ENCODE measurements at regions not wholly inside any gene's neighbourhood (a gene's known extent, or its start where the extent isn't known, plus 50 kb on each side); places are given as distances from the start of the nearest gene placed in this dataset.
A peak's percentile ranks its signal among the peaks of the same experiment; 100 is the strongest.

DNA sequence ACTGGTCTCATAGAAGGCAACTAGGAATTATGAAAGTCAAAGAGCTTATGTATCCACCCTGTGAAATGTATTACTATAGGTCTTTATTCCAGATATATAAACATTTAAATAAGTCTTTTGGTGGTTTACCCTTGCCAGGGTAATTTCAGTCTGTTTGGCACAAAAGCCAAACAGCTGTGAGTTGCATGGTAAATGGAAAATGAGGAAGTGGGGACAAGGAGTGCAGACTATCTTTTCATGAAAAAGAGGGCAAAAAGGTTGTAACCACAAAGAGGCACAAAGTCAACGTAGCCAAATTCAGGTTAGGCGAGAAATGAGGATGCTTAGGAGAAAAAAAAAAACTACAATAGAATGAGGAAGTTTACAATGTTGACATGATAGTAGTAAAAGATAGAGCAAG, 492.3 kb upstream of the PRMT6 start:
- Mint-ChIP-seq H3K9me3 (no peaks in the 10 kb centered on the region), H3K27ac (no peak overlapping the region), H3K36me3 (no peaks in the 10 kb centered on the region)

GRCh38 chr1:106568201-106568974, 488.1 kb upstream of the PRMT6 start:
- H3K4me3 Mint-ChIP-seq, result no peak overlapping the region
- no peaks in the 10 kb centered on the region for H3K9me3 Mint-ChIP-seq
- no peaks in the 10 kb centered on the region for H3K27me3 Mint-ChIP-seq
- H3K27ac Mint-ChIP-seq, result no peak overlapping the region
- no peaks in the 10 kb centered on the region for H3K4me1 Mint-ChIP-seq
- DNase-seq (no peak), ATAC-seq (replicated peaks) (peak; percentile 20 to 39)
- no peaks in the 10 kb centered on the region for H3K36me3 Mint-ChIP-seq

More for the DNA sequence above, 492.3 kb upstream of the PRMT6 start:
- no peak for DNase-seq
- no peak for ATAC-seq (replicated peaks)
- Mint-ChIP-seq H3K4me3 (no peak overlapping the region), H3K4me1 (no peaks in the 10 kb centered on the region), H3K27me3 (no peaks in the 10 kb centered on the region)

DNA sequence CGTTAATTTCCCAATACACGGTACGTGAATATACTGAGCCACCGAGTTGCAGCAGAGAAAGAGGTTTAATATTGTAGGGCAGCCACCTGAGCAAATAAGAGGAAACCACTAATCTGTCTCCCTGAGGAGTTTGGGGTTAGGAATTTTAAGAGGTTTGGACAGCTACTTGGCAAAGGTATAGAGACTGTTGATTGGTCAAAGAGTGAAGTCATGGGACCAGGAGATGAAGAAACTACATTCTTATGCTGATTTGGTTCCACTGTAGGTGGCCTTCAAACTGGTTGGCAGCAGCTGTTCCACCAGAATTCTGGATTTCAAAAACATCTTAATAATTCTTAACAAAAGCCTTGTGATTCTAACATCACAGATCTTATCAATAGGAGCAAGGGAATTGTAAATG, 485.4 kb upstream of the PRMT6 start:
- Mint-ChIP-seq H3K27me3 (no peaks in the 10 kb centered on the region), H3K36me3 (no peaks in the 10 kb centered on the region), H3K9me3 (no peaks in the 10 kb centered on the region), H3K4me1 (no peaks in the 10 kb centered on the region), H3K4me3 (no peak overlapping the region), H3K27ac (no peak overlapping the region)
- DNase-seq, result no peak
- ATAC-seq (replicated peaks), result no peak

DNA sequence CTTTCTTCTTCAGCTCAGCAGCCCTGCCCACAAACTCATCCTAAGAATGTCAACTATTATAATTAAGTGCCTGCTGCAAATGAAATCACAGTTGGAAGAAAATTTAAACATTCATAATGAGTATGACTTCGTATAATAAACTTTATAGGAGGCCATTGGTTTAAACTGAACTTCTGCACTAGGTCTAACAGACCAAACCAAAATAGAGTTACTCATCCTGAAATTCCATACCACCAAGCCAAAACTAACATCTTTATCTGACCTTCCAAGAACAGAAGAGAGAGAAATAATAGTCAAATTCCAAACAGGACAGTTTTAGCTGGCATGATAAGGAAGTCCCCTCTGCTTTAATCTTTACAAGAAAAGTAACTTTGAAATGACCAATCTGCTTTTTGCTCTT, 472.4 kb upstream of the PRMT6 start:
- Mint-ChIP-seq H3K27ac (no peak overlapping the region), H3K27me3 (no peaks in the 10 kb centered on the region), H3K36me3 (no peaks in the 10 kb centered on the region), H3K4me3 (no peak overlapping the region), H3K4me1 (no peaks in the 10 kb centered on the region), H3K9me3 (peaks cover 6 to 12% of the 10 kb centered on the region in 2 donors)
- ATAC-seq (replicated peaks), result no peak
- DNase-seq, result no peak

- H3K4me1 Mint-ChIP-seq, result no peaks in the 10 kb centered on the region
- H3K27me3 Mint-ChIP-seq, result no peaks in the 10 kb centered on the region
- H3K36me3 Mint-ChIP-seq, result no peaks in the 10 kb centered on the region
- no peak overlapping the region for H3K4me3 Mint-ChIP-seq
- ATAC-seq (replicated peaks), result no peak
- no peak for DNase-seq
- H3K9me3 Mint-ChIP-seq, result peaks cover 6 to 12% of the 10 kb centered on the region in 2 donors
- H3K27ac Mint-ChIP-seq, result no peak overlapping the region
These were observed 471.8 kb upstream of the PRMT6 start for GRCh38 chr1:106584676-106585075.

GRCh38 chr1:106600626-106601025, 455.8 kb upstream of the PRMT6 start:
- Mint-ChIP-seq H3K27ac (no peak overlapping the region), H3K36me3 (no peaks in the 10 kb centered on the region), H3K4me1 (no peaks in the 10 kb centered on the region), H3K4me3 (no peak overlapping the region), H3K9me3 (peaks cover 0 to 2% of the 10 kb centered on the region in 2 donors), H3K27me3 (no peaks in the 10 kb centered on the region)
- no peak for ATAC-seq (replicated peaks)
- DNase-seq, result no peak

DNA sequence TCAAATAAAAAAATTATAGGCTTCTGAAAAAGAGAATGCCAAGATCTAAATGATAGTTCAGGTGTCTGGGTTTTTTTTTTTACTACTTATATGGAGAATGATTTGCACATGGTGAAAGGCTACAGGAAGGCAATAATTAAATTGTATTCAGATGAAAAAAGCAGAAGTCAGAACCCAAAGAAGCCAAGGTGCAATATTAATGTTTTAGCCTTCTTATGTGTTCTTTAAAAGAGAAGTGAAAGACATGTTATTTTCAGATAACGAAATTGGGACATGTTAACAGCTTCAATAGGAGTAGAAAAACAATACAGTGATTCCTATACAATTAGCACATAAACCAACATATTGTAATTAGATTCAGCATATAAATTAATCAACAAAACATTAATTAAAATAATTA, 452.9 kb upstream of the PRMT6 start:
- no peak for ATAC-seq (replicated peaks)
- Mint-ChIP-seq H3K36me3 (no peaks in the 10 kb centered on the region), H3K4me3 (no peak overlapping the region), H3K27ac (no peak overlapping the region), H3K4me1 (no peaks in the 10 kb centered on the region), H3K27me3 (no peaks in the 10 kb centered on the region), H3K9me3 (peaks cover 0 to 2% of the 10 kb centered on the region in 2 donors)
- no peak for DNase-seq

GRCh38 chr1:106608841-106609240, 447.6 kb upstream of the PRMT6 start:
- Mint-ChIP-seq H3K27ac (no peak overlapping the region), H3K4me3 (no peak overlapping the region), H3K9me3 (no peaks in the 10 kb centered on the region), H3K36me3 (no peaks in the 10 kb centered on the region), H3K27me3 (no peaks in the 10 kb centered on the region), H3K4me1 (no peaks in the 10 kb centered on the region)
- ATAC-seq (replicated peaks) (no peak), DNase-seq (no peak)

DNA sequence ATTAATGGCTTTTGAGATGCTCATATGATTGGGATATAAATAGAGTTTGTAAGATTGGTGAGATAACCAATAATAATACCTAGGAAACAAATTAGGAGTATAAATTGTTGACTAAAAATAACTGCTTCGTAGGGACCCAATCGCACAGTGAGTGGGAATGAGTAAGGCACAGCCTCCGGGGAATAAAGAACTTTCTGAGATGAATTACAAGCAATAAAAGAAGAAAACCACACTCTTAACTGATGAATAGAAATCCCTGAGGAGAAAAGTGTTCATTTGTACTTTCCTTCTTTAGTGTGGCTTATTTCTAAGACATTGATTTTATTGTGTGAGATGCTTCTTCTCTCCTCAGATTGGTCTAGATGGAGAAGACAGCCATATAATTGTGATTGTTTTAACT, 443.4 kb upstream of the PRMT6 start:
- Mint-ChIP-seq H3K27me3 (no peaks in the 10 kb centered on the region), H3K9me3 (no peaks in the 10 kb centered on the region), H3K4me1 (no peaks in the 10 kb centered on the region), H3K27ac (no peak overlapping the region), H3K36me3 (no peaks in the 10 kb centered on the region), H3K4me3 (no peak overlapping the region)
- DNase-seq (no peak), ATAC-seq (replicated peaks) (no peak)

GRCh38 chr1:106613861-106614260, 442.6 kb upstream of the PRMT6 start:
- no peaks in the 10 kb centered on the region for H3K4me1 Mint-ChIP-seq
- H3K4me3 Mint-ChIP-seq, result no peak overlapping the region
- DNase-seq, result no peak
- no peak overlapping the region for H3K27ac Mint-ChIP-seq
- H3K27me3 Mint-ChIP-seq, result no peaks in the 10 kb centered on the region
- ATAC-seq (replicated peaks), result no peak
- H3K36me3 Mint-ChIP-seq, result no peaks in the 10 kb centered on the region
- no peaks in the 10 kb centered on the region for H3K9me3 Mint-ChIP-seq

GRCh38 chr1:106615473-106615872, 441.0 kb upstream of the PRMT6 start:
- Mint-ChIP-seq H3K9me3 (no peaks in the 10 kb centered on the region), H3K4me1 (no peaks in the 10 kb centered on the region), H3K36me3 (no peaks in the 10 kb centered on the region), H3K4me3 (no peak overlapping the region), H3K27me3 (no peaks in the 10 kb centered on the region), H3K27ac (no peak overlapping the region)
- ATAC-seq (replicated peaks) (no peak), DNase-seq (no peak)

DNA sequence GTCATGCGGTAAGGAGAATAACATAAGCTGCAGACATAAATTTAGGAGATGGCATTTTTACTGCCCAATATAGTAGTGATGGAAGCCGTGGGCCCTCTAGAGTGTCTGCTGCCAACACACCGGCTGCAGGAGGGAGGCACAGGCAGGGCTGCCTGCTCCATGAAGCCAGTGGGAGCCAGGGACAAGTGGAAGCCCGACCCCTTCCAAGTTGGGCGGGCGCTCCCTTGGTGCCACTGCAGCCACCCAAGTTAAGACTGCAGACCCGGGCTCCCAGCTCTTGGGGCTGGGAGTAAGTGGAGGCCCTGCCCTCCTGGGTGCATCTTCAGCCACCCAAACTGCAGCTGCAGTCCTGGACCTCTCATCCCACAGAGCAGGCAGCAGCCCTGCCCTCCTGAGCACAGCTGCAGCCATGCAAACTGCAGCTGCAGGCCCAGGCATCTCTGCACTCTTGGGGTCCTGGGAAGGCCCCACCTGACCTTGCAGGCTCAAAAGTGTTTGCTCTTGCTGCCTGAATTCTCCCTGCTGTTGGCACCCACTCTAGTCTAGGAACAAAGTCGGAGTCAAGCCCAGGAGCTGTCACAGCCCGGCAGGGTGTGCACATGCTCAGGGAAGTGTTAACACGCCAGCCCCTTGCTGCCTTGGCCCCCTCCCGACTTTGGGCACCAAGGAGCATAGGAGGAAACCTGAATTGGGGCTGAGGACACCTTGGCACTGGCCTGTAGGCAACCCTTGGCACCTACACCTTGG, 437.2 kb upstream of the PRMT6 start:
- peaks cover 1 to 4% of the 10 kb centered on the region in 2 donors for H3K9me3 Mint-ChIP-seq
- H3K27ac Mint-ChIP-seq, result no peak overlapping the region
- no peak overlapping the region for H3K4me3 Mint-ChIP-seq
- H3K4me1 Mint-ChIP-seq, result no peaks in the 10 kb centered on the region
- no peaks in the 10 kb centered on the region for H3K36me3 Mint-ChIP-seq
- DNase-seq (no peak), ATAC-seq (replicated peaks) (peak in 1 of 2 donors; percentile 25)
- H3K27me3 Mint-ChIP-seq, result no peaks in the 10 kb centered on the region

GRCh38 chr1:106619827-106620134, 436.7 kb upstream of the PRMT6 start:
- no peak overlapping the region for H3K4me3 Mint-ChIP-seq
- H3K36me3 Mint-ChIP-seq, result no peaks in the 10 kb centered on the region
- ATAC-seq (replicated peaks) (peak in 1 of 2 donors; percentile 30), DNase-seq (no peak)
- H3K27me3 Mint-ChIP-seq, result no peaks in the 10 kb centered on the region
- no peaks in the 10 kb centered on the region for H3K4me1 Mint-ChIP-seq
- no peak overlapping the region for H3K27ac Mint-ChIP-seq
- peaks cover 1 to 4% of the 10 kb centered on the region in 2 donors for H3K9me3 Mint-ChIP-seq

GRCh38 chr1:106620521-106620954, 435.9 kb upstream of the PRMT6 start:
- Mint-ChIP-seq H3K4me1 (no peaks in the 10 kb centered on the region), H3K9me3 (peaks cover 1 to 4% of the 10 kb centered on the region in 2 donors), H3K27ac (no peak overlapping the region), H3K27me3 (no peaks in the 10 kb centered on the region), H3K36me3 (no peaks in the 10 kb centered on the region), H3K4me3 (no peak overlapping the region)
- ATAC-seq (replicated peaks), result peak in 1 of 2 donors; percentile 15
- DNase-seq, result no peak

DNA sequence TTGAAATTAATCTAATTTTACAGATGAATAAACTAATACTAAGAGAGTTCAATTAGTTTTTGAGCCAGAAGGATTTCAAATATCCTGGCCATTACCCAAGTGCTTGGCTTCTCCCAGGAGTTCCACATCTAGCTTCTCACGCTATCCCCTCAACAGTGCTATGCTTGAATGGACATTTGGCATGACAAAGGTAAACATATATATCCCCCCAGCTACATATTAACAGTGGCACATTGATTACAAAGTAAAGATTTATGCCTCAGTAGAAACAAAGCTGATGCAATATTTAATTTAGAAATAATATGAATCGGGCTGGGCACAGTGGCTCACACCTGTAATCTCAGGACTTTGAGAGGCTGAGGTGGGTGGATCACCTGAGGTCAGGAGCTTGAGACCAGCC, 434.6 kb upstream of the PRMT6 start:
- Mint-ChIP-seq H3K27me3 (no peaks in the 10 kb centered on the region), H3K4me1 (no peaks in the 10 kb centered on the region), H3K9me3 (peaks cover 1 to 8% of the 10 kb centered on the region in 2 donors), H3K4me3 (no peak overlapping the region), H3K36me3 (no peaks in the 10 kb centered on the region), H3K27ac (no peak overlapping the region)
- ATAC-seq (replicated peaks), result no peak
- DNase-seq, result no peak

Measured in stimulated activated naive B cell treated with anti-CD40 and anti-IgM and Interleukin-4, amounts not matched to agents 10 μg/mL and 1 μg/mL and 100 μg/mL, for 72 hours (primary cell).